ENCODE measurements at regions not wholly inside any gene's neighbourhood (a gene's known extent, or its start where the extent isn't known, plus 50 kb on each side); places are given as distances from the start of the nearest gene placed in this dataset.

GRCh38 chr13:62040806-62041205 is 625.2 kb upstream of the PCDH20 start:
- DNase-seq (ENCODE audit: low spot score) = no peak

GRCh38 chr13:62040078-62040477 is 624.4 kb upstream of the PCDH20 start:
- DNase-seq (ENCODE audit: low spot score) = no peak

GRCh38 chr13:62038214-62038613 is 622.6 kb upstream of the PCDH20 start:
- no peak for DNase-seq (ENCODE audit: low spot score)

GRCh38 chr13:62035981-62036380 is 620.3 kb upstream of the PCDH20 start:
- DNase-seq (ENCODE audit: low spot score) = no peak

- peak; percentile 46 for DNase-seq (ENCODE audit: low spot score)
These were observed 618.3 kb upstream of the PCDH20 start for GRCh38 chr13:62033934-62034333.

GRCh38 chr13:62022369-62022768 is 606.7 kb upstream of the PCDH20 start:
- DNase-seq (ENCODE audit: low spot score) = no peak

- DNase-seq (ENCODE audit: low spot score) = no peak
These were observed 604.2 kb upstream of the PCDH20 start for GRCh38 chr13:62019858-62020257.

GRCh38 chr13:62014299-62014698 is 598.6 kb upstream of the PCDH20 start:
- DNase-seq (ENCODE audit: low spot score) = peak; percentile 63

GRCh38 chr13:62003452-62003851 is 587.8 kb upstream of the PCDH20 start:
- DNase-seq (ENCODE audit: low spot score) = no peak

GRCh38 chr13:61994174-61994573 is 578.5 kb upstream of the PCDH20 start:
- no peak for DNase-seq (ENCODE audit: low spot score)

- no peak for DNase-seq (ENCODE audit: low spot score)
These were observed 574.3 kb upstream of the PCDH20 start for GRCh38 chr13:61989978-61990377.

- no peak for DNase-seq (ENCODE audit: low spot score)
These were observed 573.2 kb upstream of the PCDH20 start for GRCh38 chr13:61988810-61989209.

- no peak for DNase-seq (ENCODE audit: low spot score)
These were observed 559.4 kb upstream of the PCDH20 start for GRCh38 chr13:61975001-61975400.

- DNase-seq (ENCODE audit: low spot score) = no peak
These were observed 550.1 kb upstream of the PCDH20 start for GRCh38 chr13:61965756-61966155.

- no peak for DNase-seq (ENCODE audit: low spot score)
These were observed 545.3 kb upstream of the PCDH20 start for GRCh38 chr13:61960981-61961380.

GRCh38 chr13:61954092-61954491 is 538.4 kb upstream of the PCDH20 start:
- DNase-seq (ENCODE audit: low spot score) = peak; percentile 76

GRCh38 chr13:61950828-61951227 is 535.2 kb upstream of the PCDH20 start:
- DNase-seq (ENCODE audit: low spot score) = no peak

GRCh38 chr13:61944329-61944929 is 528.8 kb upstream of the PCDH20 start:
- no peak for DNase-seq (ENCODE audit: low spot score)

- no peak for DNase-seq (ENCODE audit: low spot score)
These were observed 520.1 kb upstream of the PCDH20 start for GRCh38 chr13:61935710-61936109.

- no peak for DNase-seq (ENCODE audit: low spot score)
These were observed 512.0 kb upstream of the PCDH20 start for GRCh38 chr13:61927648-61928047.

- no peak for DNase-seq (ENCODE audit: low spot score)
These were observed 503.2 kb upstream of the PCDH20 start for GRCh38 chr13:61918841-61919240.

- DNase-seq (ENCODE audit: low spot score) = no peak
These were observed 500.8 kb upstream of the PCDH20 start for GRCh38 chr13:61916483-61916882.

GRCh38 chr13:61913183-61913582 is 497.5 kb upstream of the PCDH20 start:
- no peak for DNase-seq (ENCODE audit: low spot score)

- DNase-seq (ENCODE audit: low spot score) = no peak
These were observed 493.4 kb upstream of the PCDH20 start for GRCh38 chr13:61908906-61909615.
